Natural killer cell (primary cell): ENCODE measurements at regions not wholly inside any gene's neighbourhood (a gene's known extent, or its start where the extent isn't known, plus 50 kb on each side); places are given as distances from the start of the nearest gene placed in this dataset.

Source experiments
- ATAC-seq, 3 donors: fragments of 150-1000 bp in 2 of 3; fragments of 200-7000 bp in 1 of 3; cut with Tn5 transposase; 1 replicate in 1 of 3; 2 replicates in 2 of 3; pipeline ENCODE4 v1.10.0; 2021; ENCODE audit warnings: mild to moderate bottlenecking in 2 of 3, moderate library complexity in 2 of 3
- DNase-seq, 2 donors: peaks; one replicate each; pipeline versions ENCODE4 v3.0.0 to v3.0.0-alpha.2; 2013 to 2021; ENCODE audit warnings: mixed read lengths in 1 of 2
- H3K27ac ChIP-seq: one replicate; pipeline ENCODE4 v1.5.1; 2013; ENCODE audit warnings: mild to moderate bottlenecking, low read length
- H3K27me3 ChIP-seq: one replicate; pipeline ENCODE4 v1.6.1; 2013; ENCODE audit warnings: low read length; ENCODE audit not compliant: control insufficient read depth, insufficient read depth
- H3K36me3 ChIP-seq: one replicate; pipeline ENCODE4 v1.6.1; 2013; ENCODE audit warnings: low read length; ENCODE audit not compliant: control insufficient read depth, insufficient read depth
- H3K4me1 ChIP-seq: one replicate; pipeline ENCODE4 v1.6.1; 2013; ENCODE audit warnings: low read length; ENCODE audit not compliant: control insufficient read depth, insufficient read depth
- H3K4me3 ChIP-seq: one replicate; pipeline ENCODE4 v1.5.1; 2013; ENCODE audit warnings: low read length
- H3K9me3 ChIP-seq: one replicate; pipeline ENCODE4 v1.6.1; 2013; ENCODE audit warnings: low read length; ENCODE audit not compliant: control insufficient read depth, insufficient read depth
- H3K27ac Mint-ChIP-seq, 2 donors: one replicate each; pipeline ENCODE4 v1.8.0; 2022; ENCODE audit warnings: mild to moderate bottlenecking in 2 of 2, mixed read lengths in 2 of 2, moderate library complexity in 1 of 2
- H3K27me3 Mint-ChIP-seq, 2 donors: one replicate each; pipeline ENCODE4 v1.8.0; 2022; ENCODE audit warnings: low read depth in 2 of 2, mixed read lengths in 2 of 2
- H3K36me3 Mint-ChIP-seq: one replicate; pipeline ENCODE4 v1.8.0; 2022; ENCODE audit warnings: mixed read lengths
- H3K4me1 Mint-ChIP-seq, 2 donors: one replicate each; pipeline ENCODE4 v1.8.0; 2022; ENCODE audit warnings: mixed read lengths in 2 of 2
- H3K4me3 Mint-ChIP-seq: one replicate; pipeline ENCODE4 v1.8.0; 2022; ENCODE audit warnings: mild to moderate bottlenecking, moderate library complexity, mixed read lengths
- H3K9me3 Mint-ChIP-seq, 2 donors: one replicate each; pipeline ENCODE4 v1.8.0; 2022; ENCODE audit warnings: mixed read lengths in 2 of 2
- CTCF ChIP-seq: fragments of 200-600 bp; IDR thresholded peaks from one replicate; pipeline ENCODE4 v1.8.0; 2022; ENCODE audit warnings: antibody characterized with exemption
- WGBS: methylation state at CpG from one replicate; pipeline ENCODE4 v1.1.7; 2013; ENCODE audit warnings: missing lambda C conversion rate; ENCODE audit not compliant: insufficient coverage; 5-methylcytosine and 5-hydroxymethylcytosine counted together
- intact Hi-C: fragments of 100-400 bp; cut with micrococcal nuclease; formaldehyde crosslinking; loops from one replicate; pipeline ENCODE4 v1.14.2; 2022

GRCh38 chr22:27382947-27383346, 418.6 kb downstream of the MN1 start:
- no peak for TF ChIP-seq CTCF
- no peaks in the 10 kb centered on the region for H3K9me3 Mint-ChIP-seq

GRCh38 chr22:27383896-27384295, 417.7 kb downstream of the MN1 start:
- no peak for DNase-seq

More at GRCh38 chr22:27382947-27383346, 418.6 kb downstream of the MN1 start:
- no peak overlapping the region for H3K4me3 ChIP-seq
- Mint-ChIP-seq H3K27me3 (peaks cover 3 to 10% of the 10 kb centered on the region in 2 donors), H3K4me1 (no peaks in the 10 kb centered on the region), H3K4me3 (no peak overlapping the region), H3K27ac (no peak overlapping the region), H3K36me3 (no peaks in the 10 kb centered on the region)
- no peaks in the 10 kb centered on the region for H3K9me3 ChIP-seq
- intact Hi-C loops: no loop called here
- WGBS: 78% methylated on average over 10 of the region's 12 CpGs
- ATAC-seq (no peak), DNase-seq (no peak)
- H3K27ac ChIP-seq: no peak overlapping the region
- H3K27me3 ChIP-seq: no peaks in the 10 kb centered on the region
- H3K36me3 ChIP-seq: no peaks in the 10 kb centered on the region
- H3K4me1 ChIP-seq: no peaks in the 10 kb centered on the region

GRCh38 chr22:27385261-27385998, 416.1 kb downstream of the MN1 start:
- TF ChIP-seq CTCF: no peak
- H3K27me3 ChIP-seq: no peaks in the 10 kb centered on the region
- H3K36me3 Mint-ChIP-seq: no peaks in the 10 kb centered on the region
- no peak overlapping the region for H3K27ac Mint-ChIP-seq
- intact Hi-C loops: no loop called here
- WGBS: 92% methylated on average over 16 of the region's 16 CpGs
- no peaks in the 10 kb centered on the region for H3K36me3 ChIP-seq
- no peak for DNase-seq
- no peaks in the 10 kb centered on the region for H3K4me1 ChIP-seq
- no peaks in the 10 kb centered on the region for H3K9me3 ChIP-seq
- H3K4me1 Mint-ChIP-seq: no peaks in the 10 kb centered on the region
- no peaks in the 10 kb centered on the region for H3K9me3 Mint-ChIP-seq
- no peak for ATAC-seq
- H3K27ac ChIP-seq: no peak overlapping the region
- H3K4me3 ChIP-seq: no peak overlapping the region
- peaks cover 9 to 21% of the 10 kb centered on the region in 2 donors for H3K27me3 Mint-ChIP-seq
- no peak overlapping the region for H3K4me3 Mint-ChIP-seq

More at GRCh38 chr22:27383896-27384295, 417.7 kb downstream of the MN1 start:
- no peaks in the 10 kb centered on the region for H3K4me1 Mint-ChIP-seq
- H3K36me3 ChIP-seq: no peaks in the 10 kb centered on the region
- peaks cover 3 to 12% of the 10 kb centered on the region in 2 donors for H3K27me3 Mint-ChIP-seq
- no peak overlapping the region for H3K27ac Mint-ChIP-seq
- no peaks in the 10 kb centered on the region for H3K9me3 Mint-ChIP-seq
- 78% methylated on average over 2 of the region's 3 CpGs for WGBS
- ATAC-seq: no peak
- H3K27me3 ChIP-seq: no peaks in the 10 kb centered on the region
- intact Hi-C loops: no loop called here
- no peak for TF ChIP-seq CTCF
- H3K4me1 ChIP-seq: no peaks in the 10 kb centered on the region
- no peak overlapping the region for H3K4me3 ChIP-seq
- no peaks in the 10 kb centered on the region for H3K9me3 ChIP-seq
- H3K36me3 Mint-ChIP-seq: no peaks in the 10 kb centered on the region
- H3K4me3 Mint-ChIP-seq: no peak overlapping the region
- no peak overlapping the region for H3K27ac ChIP-seq

GRCh38 chr22:27386186-27386585, 415.4 kb downstream of the MN1 start:
- Histone ChIP-seq H3K9me3 (no peaks in the 10 kb centered on the region), H3K36me3 (no peaks in the 10 kb centered on the region), H3K27ac (no peak overlapping the region), H3K4me1 (no peaks in the 10 kb centered on the region), H3K27me3 (no peaks in the 10 kb centered on the region), H3K4me3 (no peak overlapping the region)
- Mint-ChIP-seq H3K27ac (no peak overlapping the region), H3K36me3 (no peaks in the 10 kb centered on the region), H3K27me3 (peaks cover 9 to 23% of the 10 kb centered on the region in 2 donors), H3K4me3 (no peak overlapping the region), H3K9me3 (no peaks in the 10 kb centered on the region), H3K4me1 (no peaks in the 10 kb centered on the region)
- WGBS: 92% methylated on average over 7 of the region's 7 CpGs
- no peak for TF ChIP-seq CTCF
- intact Hi-C loops: no loop called here
- DNase-seq (no peak), ATAC-seq (no peak)
